Natural killer cell treated with Interleukin-12 subunit alpha and Interleukin-12 subunit beta and Interleukin-15 and Interleukin-18, amount 100 ng/mL, for 72 hours (primary cell): ENCODE measurements at regions not wholly inside any gene's neighbourhood (a gene's known extent, or its start where the extent isn't known, plus 50 kb on each side); places are given as distances from the start of the nearest gene placed in this dataset.
"Not testable (repeated sequence)": the region's sequence is repeated elsewhere in the genome, so short reads cannot be mapped to it uniquely, and the experiment has no call there.

ENCODE experiments used
- ATAC-seq, 2 donors: fragments of 150-1000 bp; cut with Tn5 transposase in 1 of 2; sonication (Bioruptor Pico), chemical (Tn5 transposase) in 1 of 2; 2 replicates each; pipeline ENCODE4 v1.10.0; 2021
- DNase-seq: peaks from one replicate; pipeline ENCODE4 v3.0.0; 2022; ENCODE audit warnings: low spot score
- H3K27ac Mint-ChIP-seq, 2 donors: 1 replicate in 1 of 2; 2 replicates in 1 of 2; pipeline ENCODE4 v1.8.0; 2022; ENCODE audit warnings: mixed read lengths in 2 of 2, mild to moderate bottlenecking in 1 of 2, moderate library complexity in 1 of 2
- H3K27me3 Mint-ChIP-seq, 2 donors: 1 replicate in 1 of 2; 2 replicates in 1 of 2; pipeline ENCODE4 v1.8.0; 2022; ENCODE audit warnings: mixed read lengths in 2 of 2
- H3K36me3 Mint-ChIP-seq: one replicate; pipeline ENCODE4 v1.8.0; 2022; ENCODE audit warnings: mixed read lengths
- H3K4me1 Mint-ChIP-seq, 2 donors: 1 replicate in 1 of 2; 2 replicates in 1 of 2; pipeline ENCODE4 v1.8.0; 2022; ENCODE audit warnings: low read depth in 2 of 2, mixed read lengths in 2 of 2, mild to moderate bottlenecking in 1 of 2
- H3K4me3 Mint-ChIP-seq: one replicate; pipeline ENCODE4 v1.8.0; 2022; ENCODE audit warnings: mixed read lengths
- H3K9me3 Mint-ChIP-seq: 2 replicates; pipeline ENCODE4 v1.8.0; 2022; ENCODE audit warnings: mixed read lengths

DNA sequence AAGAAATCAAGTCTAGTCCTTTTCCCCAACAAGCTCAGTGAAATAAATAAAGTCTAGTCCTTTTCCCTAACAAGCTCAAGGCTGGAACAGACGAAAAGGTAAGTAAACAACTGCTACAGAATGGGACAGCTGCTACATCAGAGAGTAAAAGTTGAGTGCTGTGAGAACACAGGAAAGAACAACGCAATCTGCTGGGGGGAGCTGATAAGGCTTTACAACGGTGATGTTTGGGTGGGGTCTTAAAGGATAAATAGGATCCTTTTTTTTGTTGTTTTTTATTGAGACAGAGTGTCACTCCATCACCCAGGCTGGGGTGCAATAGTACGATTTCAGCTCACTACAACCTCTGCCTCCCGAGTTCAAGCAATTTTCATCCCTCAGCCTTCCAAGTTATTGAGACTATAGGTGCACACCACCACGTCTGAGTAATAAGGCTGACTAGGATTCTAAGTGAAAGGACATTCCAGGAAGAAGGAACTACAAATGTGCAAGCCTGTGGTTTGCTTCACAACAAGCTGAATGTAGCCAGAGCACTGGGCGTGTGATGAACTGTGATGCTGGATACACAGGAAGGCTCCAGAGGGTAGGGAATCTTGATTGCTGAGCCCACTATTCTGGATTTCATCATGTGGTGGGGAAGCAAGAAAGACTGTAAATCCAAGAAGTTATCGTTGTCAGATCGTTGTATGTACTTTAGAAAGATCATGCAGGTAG lies 54.7 kb upstream of the KCTD7 start:
- H3K27me3 Mint-ChIP-seq, ATAC-seq, DNase-seq, H3K9me3 Mint-ChIP-seq, H3K27ac Mint-ChIP-seq, H3K4me3 Mint-ChIP-seq: not testable (repeated sequence)
- peaks cover 20% of the 10 kb centered on the region for H3K36me3 Mint-ChIP-seq
- peaks cover 28 to 34% of the 10 kb centered on the region in 2 donors for H3K4me1 Mint-ChIP-seq

DNA sequence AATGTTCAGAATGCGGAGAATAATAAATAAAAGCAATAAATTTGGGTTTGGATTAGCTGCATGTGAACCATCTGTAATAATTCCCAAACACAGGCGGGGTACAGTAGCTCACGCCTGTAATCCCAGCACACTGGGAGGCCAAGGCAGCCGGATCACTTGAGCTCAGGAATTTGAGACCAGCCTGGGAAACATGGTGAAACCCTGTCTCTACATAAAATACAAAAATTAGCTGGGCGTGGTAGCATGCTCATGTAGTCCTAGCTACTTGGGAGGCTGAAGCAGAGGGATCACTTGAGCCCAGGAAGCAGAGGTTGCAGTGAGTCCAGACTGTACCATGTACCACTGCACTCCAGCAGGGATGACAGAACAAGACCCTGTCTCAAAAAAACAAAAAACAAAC lies 53.9 kb upstream of the KCTD7 start:
- H3K27me3 Mint-ChIP-seq, DNase-seq, H3K27ac Mint-ChIP-seq, H3K9me3 Mint-ChIP-seq, H3K4me3 Mint-ChIP-seq, ATAC-seq: not testable (repeated sequence)
- Mint-ChIP-seq H3K4me1 (peaks cover 28 to 34% of the 10 kb centered on the region in 2 donors), H3K36me3 (peaks cover 20% of the 10 kb centered on the region)

DNA sequence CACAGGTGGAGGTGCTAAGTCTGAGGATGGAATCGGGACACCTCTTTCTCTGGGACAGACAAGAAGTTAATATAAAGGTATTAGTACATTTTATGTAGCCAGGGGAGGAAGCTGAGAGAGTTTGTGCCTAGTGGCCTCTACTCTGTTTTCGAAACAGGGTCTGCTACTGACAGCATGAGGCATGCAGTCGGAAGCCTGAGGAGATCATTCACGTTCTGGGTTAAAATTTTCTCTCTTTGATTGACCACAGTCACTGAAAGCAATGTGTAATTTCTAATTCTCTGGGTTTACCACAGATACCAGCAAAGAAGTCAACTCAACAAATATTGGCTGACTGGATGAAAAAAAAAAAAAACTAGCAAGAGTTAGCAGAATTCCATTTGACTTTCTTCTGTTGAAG lies 53.3 kb upstream of the KCTD7 start:
- Mint-ChIP-seq H3K4me1 (peaks cover 29 to 34% of the 10 kb centered on the region in 2 donors), H3K27ac (no peak overlapping the region), H3K27me3 (no peaks in the 10 kb centered on the region), H3K36me3 (peaks cover 20% of the 10 kb centered on the region), H3K9me3 (no peaks in the 10 kb centered on the region), H3K4me3 (no peak overlapping the region)
- DNase-seq: no peak
- no peak for ATAC-seq

DNA sequence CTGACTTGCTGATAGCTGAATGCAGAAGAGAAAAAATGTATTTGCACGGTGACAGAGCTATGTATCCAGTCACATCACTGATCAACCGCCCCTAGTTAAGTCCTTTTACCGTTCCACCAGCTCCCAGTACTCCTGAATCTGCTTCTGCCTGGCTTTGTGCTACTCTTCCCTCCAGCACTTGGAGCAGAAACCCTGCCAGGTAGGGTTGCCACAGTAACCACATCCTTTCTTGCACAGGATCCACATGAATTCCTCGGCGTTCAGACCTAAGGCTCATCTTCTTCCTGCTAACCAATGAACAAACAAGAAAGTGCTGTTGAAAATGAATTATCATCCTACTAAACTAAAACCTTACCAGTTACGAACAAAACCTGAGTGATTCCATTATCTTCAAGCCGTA lies 52.0 kb upstream of the KCTD7 start:
- Mint-ChIP-seq H3K4me1 (peaks cover 32 to 36% of the 10 kb centered on the region in 2 donors), H3K27me3 (no peaks in the 10 kb centered on the region), H3K36me3 (peaks cover 20% of the 10 kb centered on the region), H3K4me3 (no peak overlapping the region), H3K9me3 (no peaks in the 10 kb centered on the region), H3K27ac (no peak overlapping the region)
- no peak for DNase-seq
- no peak for ATAC-seq
